ENCODE measurements at regions not wholly inside any gene's neighbourhood (a gene's known extent, or its start where the extent isn't known, plus 50 kb on each side); places are given as distances from the start of the nearest gene placed in this dataset.

GRCh38 chr14:26993556-26993955 lies 395.7 kb upstream of the NOVA1 start:
- Histone ChIP-seq H3K79me2 (ENCODE audit: control insufficient read depth, insufficient read depth, low read length, unreplicated experiment) (no peaks in the 10 kb centered on the region), H2AFZ (ENCODE audit: low read length, unreplicated experiment) (no peak overlapping the region), H3K36me3 (ENCODE audit: insufficient read depth, low read length) (no peaks in the 10 kb centered on the region), H3K27ac (ENCODE audit: low read depth, low read length) (no peak overlapping the region), H3K4me3 (ENCODE audit: low read depth, low read length) (no peak overlapping the region), H3K27me3 (ENCODE audit: insufficient read depth, low read length) (no peaks in the 10 kb centered on the region; the same call in 1 of the 2 replicates), H3K4me1 (ENCODE audit: control insufficient read depth, insufficient read depth, low read length, unreplicated experiment) (no peaks in the 10 kb centered on the region)

- H3K4me3 ChIP-seq (ENCODE audit: low read depth, low read length) = no peak overlapping the region
- H3K4me1 ChIP-seq (ENCODE audit: control insufficient read depth, insufficient read depth, low read length, unreplicated experiment) = no peaks in the 10 kb centered on the region
- H3K27me3 ChIP-seq (ENCODE audit: insufficient read depth, low read length) = 0 out of 2 replicates have a peak, but pooled peaks cover 3% of the 10 kb centered on the region
- no peaks in the 10 kb centered on the region for H3K36me3 ChIP-seq (ENCODE audit: insufficient read depth, low read length)
- H2AFZ ChIP-seq (ENCODE audit: low read length, unreplicated experiment) = no peak overlapping the region
- no peak overlapping the region for H3K27ac ChIP-seq (ENCODE audit: low read depth, low read length)
- H3K79me2 ChIP-seq (ENCODE audit: control insufficient read depth, insufficient read depth, low read length, unreplicated experiment) = no peaks in the 10 kb centered on the region
Measured at GRCh38 chr14:26995301-26995700, 397.5 kb upstream of the NOVA1 start.

GRCh38 chr14:26996246-26996645 lies 398.4 kb upstream of the NOVA1 start:
- Histone ChIP-seq H3K4me3 (ENCODE audit: low read depth, low read length) (no peak overlapping the region), H3K36me3 (ENCODE audit: insufficient read depth, low read length) (no peaks in the 10 kb centered on the region), H3K27ac (ENCODE audit: low read depth, low read length) (no peak overlapping the region), H2AFZ (ENCODE audit: low read length, unreplicated experiment) (no peak overlapping the region), H3K27me3 (ENCODE audit: insufficient read depth, low read length) (0 out of 2 replicates have a peak, but pooled peaks cover 3% of the 10 kb centered on the region), H3K79me2 (ENCODE audit: control insufficient read depth, insufficient read depth, low read length, unreplicated experiment) (no peaks in the 10 kb centered on the region), H3K4me1 (ENCODE audit: control insufficient read depth, insufficient read depth, low read length, unreplicated experiment) (no peaks in the 10 kb centered on the region)

GRCh38 chr14:27002179-27002578 lies 404.3 kb upstream of the NOVA1 start:
- H3K27ac ChIP-seq (ENCODE audit: low read depth, low read length) = no peak overlapping the region
- no peaks in the 10 kb centered on the region for H3K36me3 ChIP-seq (ENCODE audit: insufficient read depth, low read length)
- no peaks in the 10 kb centered on the region for H3K79me2 ChIP-seq (ENCODE audit: control insufficient read depth, insufficient read depth, low read length, unreplicated experiment)
- H2AFZ ChIP-seq (ENCODE audit: low read length, unreplicated experiment) = no peak overlapping the region
- H3K4me3 ChIP-seq (ENCODE audit: low read depth, low read length) = no peak overlapping the region
- peaks cover 3% of the 10 kb centered on the region; the same call in 1 of the 2 replicates for H3K27me3 ChIP-seq (ENCODE audit: insufficient read depth, low read length)
- H3K4me1 ChIP-seq (ENCODE audit: control insufficient read depth, insufficient read depth, low read length, unreplicated experiment) = no peaks in the 10 kb centered on the region

GRCh38 chr14:27006570-27006969 lies 408.7 kb upstream of the NOVA1 start:
- H3K4me1 ChIP-seq (ENCODE audit: control insufficient read depth, insufficient read depth, low read length, unreplicated experiment) = no peaks in the 10 kb centered on the region
- no peak overlapping the region for H2AFZ ChIP-seq (ENCODE audit: low read length, unreplicated experiment)
- no peaks in the 10 kb centered on the region; the same call in 1 of the 2 replicates for H3K27me3 ChIP-seq (ENCODE audit: insufficient read depth, low read length)
- H3K79me2 ChIP-seq (ENCODE audit: control insufficient read depth, insufficient read depth, low read length, unreplicated experiment) = no peaks in the 10 kb centered on the region
- no peak overlapping the region for H3K4me3 ChIP-seq (ENCODE audit: low read depth, low read length)
- no peak overlapping the region for H3K27ac ChIP-seq (ENCODE audit: low read depth, low read length)
- no peaks in the 10 kb centered on the region for H3K36me3 ChIP-seq (ENCODE audit: insufficient read depth, low read length)

GRCh38 chr14:27008187-27008586 lies 410.4 kb upstream of the NOVA1 start:
- Histone ChIP-seq H3K79me2 (ENCODE audit: control insufficient read depth, insufficient read depth, low read length, unreplicated experiment) (no peaks in the 10 kb centered on the region), H2AFZ (ENCODE audit: low read length, unreplicated experiment) (no peak overlapping the region), H3K27ac (ENCODE audit: low read depth, low read length) (no peak overlapping the region), H3K36me3 (ENCODE audit: insufficient read depth, low read length) (no peaks in the 10 kb centered on the region), H3K4me3 (ENCODE audit: low read depth, low read length) (no peak overlapping the region), H3K27me3 (ENCODE audit: insufficient read depth, low read length) (no peaks in the 10 kb centered on the region; the same call in 1 of the 2 replicates), H3K4me1 (ENCODE audit: control insufficient read depth, insufficient read depth, low read length, unreplicated experiment) (no peaks in the 10 kb centered on the region)

- H3K36me3 ChIP-seq (ENCODE audit: insufficient read depth, low read length) = no peaks in the 10 kb centered on the region
- no peaks in the 10 kb centered on the region for H3K79me2 ChIP-seq (ENCODE audit: control insufficient read depth, insufficient read depth, low read length, unreplicated experiment)
- H3K4me1 ChIP-seq (ENCODE audit: control insufficient read depth, insufficient read depth, low read length, unreplicated experiment) = no peaks in the 10 kb centered on the region
- H3K4me3 ChIP-seq (ENCODE audit: low read depth, low read length) = no peak overlapping the region
- H3K27me3 ChIP-seq (ENCODE audit: insufficient read depth, low read length) = 0 out of 2 replicates have a peak, but pooled peaks cover 7% of the 10 kb centered on the region
- H3K27ac ChIP-seq (ENCODE audit: low read depth, low read length) = no peak overlapping the region
- H2AFZ ChIP-seq (ENCODE audit: low read length, unreplicated experiment) = no peak overlapping the region
Measured at GRCh38 chr14:27012641-27013040, 414.8 kb upstream of the NOVA1 start.

- no peaks in the 10 kb centered on the region for H3K4me1 ChIP-seq (ENCODE audit: control insufficient read depth, insufficient read depth, low read length, unreplicated experiment)
- H3K79me2 ChIP-seq (ENCODE audit: control insufficient read depth, insufficient read depth, low read length, unreplicated experiment) = no peaks in the 10 kb centered on the region
- H3K27me3 ChIP-seq (ENCODE audit: insufficient read depth, low read length) = 0 out of 2 replicates have a peak, but pooled peaks cover 7% of the 10 kb centered on the region
- H3K27ac ChIP-seq (ENCODE audit: low read depth, low read length) = no peak overlapping the region
- no peaks in the 10 kb centered on the region for H3K36me3 ChIP-seq (ENCODE audit: insufficient read depth, low read length)
- no peak overlapping the region for H2AFZ ChIP-seq (ENCODE audit: low read length, unreplicated experiment)
- no peak overlapping the region for H3K4me3 ChIP-seq (ENCODE audit: low read depth, low read length)
Measured at GRCh38 chr14:27013678-27014077, 415.8 kb upstream of the NOVA1 start.

GRCh38 chr14:27015065-27015464 lies 417.2 kb upstream of the NOVA1 start:
- Histone ChIP-seq H2AFZ (ENCODE audit: low read length, unreplicated experiment) (no peak overlapping the region), H3K27ac (ENCODE audit: low read depth, low read length) (no peak overlapping the region), H3K27me3 (ENCODE audit: insufficient read depth, low read length) (0 out of 2 replicates have a peak, but pooled peaks cover 7% of the 10 kb centered on the region), H3K79me2 (ENCODE audit: control insufficient read depth, insufficient read depth, low read length, unreplicated experiment) (no peaks in the 10 kb centered on the region), H3K4me3 (ENCODE audit: low read depth, low read length) (no peak overlapping the region), H3K36me3 (ENCODE audit: insufficient read depth, low read length) (no peaks in the 10 kb centered on the region), H3K4me1 (ENCODE audit: control insufficient read depth, insufficient read depth, low read length, unreplicated experiment) (no peaks in the 10 kb centered on the region)

- no peaks in the 10 kb centered on the region for H3K4me1 ChIP-seq (ENCODE audit: control insufficient read depth, insufficient read depth, low read length, unreplicated experiment)
- no peak overlapping the region for H3K4me3 ChIP-seq (ENCODE audit: low read depth, low read length)
- H3K79me2 ChIP-seq (ENCODE audit: control insufficient read depth, insufficient read depth, low read length, unreplicated experiment) = no peaks in the 10 kb centered on the region
- H3K27me3 ChIP-seq (ENCODE audit: insufficient read depth, low read length) = no peaks in the 10 kb centered on the region
- H3K27ac ChIP-seq (ENCODE audit: low read depth, low read length) = no peak overlapping the region
- no peaks in the 10 kb centered on the region for H3K36me3 ChIP-seq (ENCODE audit: insufficient read depth, low read length)
- H2AFZ ChIP-seq (ENCODE audit: low read length, unreplicated experiment) = no peak overlapping the region
Measured at GRCh38 chr14:27025648-27026047, 427.8 kb upstream of the NOVA1 start.

- H3K27ac ChIP-seq (ENCODE audit: low read depth, low read length) = no peak overlapping the region
- H2AFZ ChIP-seq (ENCODE audit: low read length, unreplicated experiment) = no peak overlapping the region
- H3K4me1 ChIP-seq (ENCODE audit: control insufficient read depth, insufficient read depth, low read length, unreplicated experiment) = no peaks in the 10 kb centered on the region
- H3K36me3 ChIP-seq (ENCODE audit: insufficient read depth, low read length) = no peaks in the 10 kb centered on the region
- H3K79me2 ChIP-seq (ENCODE audit: control insufficient read depth, insufficient read depth, low read length, unreplicated experiment) = no peaks in the 10 kb centered on the region
- H3K27me3 ChIP-seq (ENCODE audit: insufficient read depth, low read length) = no peaks in the 10 kb centered on the region
- no peak overlapping the region for H3K4me3 ChIP-seq (ENCODE audit: low read depth, low read length)
Measured at GRCh38 chr14:27026097-27026496, 428.3 kb upstream of the NOVA1 start.

Data from ACC112 (cell line).